Mucosa of stomach (tissue), 1 donor: ENCODE measurements at regions not wholly inside any gene's neighbourhood (a gene's known extent, or its start where the extent isn't known, plus 50 kb on each side); places are given as distances from the start of the nearest gene placed in this dataset.
A peak's percentile ranks its signal among the peaks of the same experiment; 100 is the strongest.
"Not testable (repeated sequence)": the region's sequence is repeated elsewhere in the genome, so short reads cannot be mapped to it uniquely, and the experiment has no call there.

Source experiments
- H3K27me3 ChIP-seq: one replicate; pipeline ENCODE4 v1.7.0; 2013; ENCODE audit warnings: mild to moderate bottlenecking, low read length; ENCODE audit not compliant: control insufficient read depth, insufficient read depth
- H3K36me3 ChIP-seq: one replicate; pipeline ENCODE4 v1.7.0; 2013; ENCODE audit warnings: low read length; ENCODE audit not compliant: control insufficient read depth, insufficient read depth
- H3K4me1 ChIP-seq: one replicate; pipeline ENCODE4 v1.7.0; 2013; ENCODE audit warnings: mild to moderate bottlenecking, low read length; ENCODE audit not compliant: control insufficient read depth, insufficient read depth
- H3K4me3 ChIP-seq: one replicate; pipeline ENCODE4 v1.7.0; 2013; ENCODE audit warnings: low read length
- H3K9ac ChIP-seq: one replicate; pipeline ENCODE4 v1.7.0; 2013; ENCODE audit warnings: mild to moderate bottlenecking, low read length, moderate library complexity
- H3K9me3 ChIP-seq: one replicate; pipeline ENCODE4 v1.7.0; 2013; ENCODE audit warnings: mild to moderate bottlenecking, low read length, moderate library complexity; ENCODE audit not compliant: control insufficient read depth
- donor health status: Pancreatic carcinoma.

DNA sequence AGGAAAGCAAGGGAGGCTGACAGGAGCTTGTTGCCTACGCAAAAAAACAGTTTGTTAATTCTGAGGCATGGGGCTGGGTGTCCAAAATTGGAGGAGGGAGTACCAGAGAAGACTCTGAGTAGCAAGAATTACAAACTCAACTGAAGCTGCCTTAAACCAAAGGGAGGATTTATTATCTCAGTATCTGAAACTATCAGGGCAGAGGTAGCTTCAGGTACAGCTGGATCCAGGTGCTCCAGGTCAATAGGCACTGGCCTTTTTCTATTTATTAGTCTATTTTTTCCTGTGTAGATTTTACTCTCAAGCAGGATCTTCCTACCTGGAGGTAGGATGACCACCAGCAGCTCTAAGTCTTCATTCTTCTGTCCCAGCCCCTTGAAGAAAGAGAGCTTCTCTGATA is 135.3 kb upstream of the NCOR2 start:
- Histone ChIP-seq H3K36me3 (no peaks in the 10 kb centered on the region), H3K9ac (no peak overlapping the region), H3K9me3 (no peaks in the 10 kb centered on the region), H3K4me1 (peaks cover 40% of the 10 kb centered on the region), H3K4me3 (no peak overlapping the region), H3K27me3 (peaks cover 5% of the 10 kb centered on the region)

DNA sequence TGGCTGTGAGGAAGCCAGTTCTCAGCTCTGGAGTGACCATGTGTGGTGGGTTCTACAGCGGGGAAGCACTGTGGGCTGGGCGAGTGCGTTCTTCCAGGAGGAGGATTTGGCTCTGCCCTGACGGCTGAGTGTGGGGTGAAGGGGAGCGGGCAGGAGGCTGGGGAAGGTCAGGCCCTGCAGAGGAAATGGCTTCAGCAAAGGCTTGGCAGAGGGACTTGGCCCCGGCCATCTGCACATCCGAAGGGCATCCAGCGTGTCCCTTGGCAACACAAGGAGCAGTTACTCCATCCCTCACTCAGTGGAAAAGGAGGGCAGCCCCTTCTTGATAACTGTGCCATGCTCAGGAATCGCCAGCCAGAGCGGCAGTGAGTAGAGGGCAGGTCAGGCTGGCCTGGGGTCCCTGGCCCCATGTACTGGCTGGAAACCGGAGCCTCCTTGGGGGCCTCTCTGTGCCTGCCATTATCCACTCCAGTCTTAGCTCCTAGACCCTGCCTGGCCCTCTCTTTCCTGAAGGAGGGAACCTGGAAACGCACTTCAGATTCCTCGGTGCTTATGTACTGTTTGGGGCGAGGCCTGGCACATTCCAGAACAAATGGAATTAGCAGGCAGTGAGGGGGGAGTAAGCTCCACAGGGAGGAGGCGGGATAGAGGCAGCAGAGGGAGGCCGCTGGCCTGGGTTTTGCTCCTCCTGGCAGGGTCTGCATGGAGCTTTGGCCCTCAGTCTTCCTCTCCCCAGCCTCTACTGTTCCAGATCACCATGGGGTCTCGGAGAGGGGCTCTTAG is 133.6 kb upstream of the NCOR2 start:
- Histone ChIP-seq H3K9ac (peak overlapping the region; percentile 9), H3K4me3 (no peak overlapping the region), H3K9me3 (no peaks in the 10 kb centered on the region), H3K36me3 (no peaks in the 10 kb centered on the region), H3K4me1 (peaks cover 56% of the 10 kb centered on the region), H3K27me3 (peaks cover 5% of the 10 kb centered on the region)

DNA sequence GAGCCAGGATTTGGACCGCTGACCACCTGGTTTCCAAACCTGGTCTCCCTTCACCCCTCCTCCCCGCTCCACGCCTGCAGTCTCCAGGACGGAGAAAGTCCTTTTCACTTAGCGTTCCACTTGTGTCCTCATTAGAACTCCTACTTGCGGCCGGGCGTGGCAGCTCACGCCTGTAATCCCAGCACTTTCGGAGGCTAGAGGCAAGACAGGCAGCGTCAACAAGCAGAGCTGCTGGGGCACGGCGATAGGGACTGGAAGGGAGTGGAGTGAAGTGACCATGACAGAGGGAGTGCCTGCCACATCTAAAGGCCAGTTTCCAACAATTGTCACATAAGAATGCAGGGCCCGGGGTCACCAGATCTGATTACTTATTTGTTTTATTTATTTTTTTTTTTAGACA is 132.5 kb upstream of the NCOR2 start:
- Histone ChIP-seq H3K9ac (peak overlapping the region; percentile 34), H3K36me3 (no peaks in the 10 kb centered on the region), H3K9me3 (no peaks in the 10 kb centered on the region), H3K27me3 (peaks cover 5% of the 10 kb centered on the region), H3K4me1 (peaks cover 62% of the 10 kb centered on the region), H3K4me3 (no peak overlapping the region)

DNA sequence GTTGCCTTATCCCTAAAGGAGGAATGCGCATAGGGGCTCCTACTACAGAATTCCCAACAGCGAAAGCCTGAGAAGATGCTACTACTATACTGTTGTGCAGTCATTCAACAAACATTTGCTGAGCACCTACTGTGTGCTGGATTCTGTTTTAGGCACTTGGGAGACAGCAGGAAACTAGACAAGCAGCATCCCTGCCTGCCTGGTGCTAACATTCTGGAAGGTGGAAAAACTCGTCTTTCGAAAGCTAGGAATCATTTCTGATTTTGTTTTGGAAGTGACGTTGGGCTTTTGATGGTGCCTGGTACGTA is 131.5 kb upstream of the NCOR2 start:
- H3K36me3 ChIP-seq: no peaks in the 10 kb centered on the region
- H3K9me3 ChIP-seq: no peaks in the 10 kb centered on the region
- H3K4me1 ChIP-seq: peaks cover 62% of the 10 kb centered on the region
- H3K9ac ChIP-seq: no peak overlapping the region
- H3K4me3 ChIP-seq: no peak overlapping the region
- peaks cover 5% of the 10 kb centered on the region for H3K27me3 ChIP-seq

DNA sequence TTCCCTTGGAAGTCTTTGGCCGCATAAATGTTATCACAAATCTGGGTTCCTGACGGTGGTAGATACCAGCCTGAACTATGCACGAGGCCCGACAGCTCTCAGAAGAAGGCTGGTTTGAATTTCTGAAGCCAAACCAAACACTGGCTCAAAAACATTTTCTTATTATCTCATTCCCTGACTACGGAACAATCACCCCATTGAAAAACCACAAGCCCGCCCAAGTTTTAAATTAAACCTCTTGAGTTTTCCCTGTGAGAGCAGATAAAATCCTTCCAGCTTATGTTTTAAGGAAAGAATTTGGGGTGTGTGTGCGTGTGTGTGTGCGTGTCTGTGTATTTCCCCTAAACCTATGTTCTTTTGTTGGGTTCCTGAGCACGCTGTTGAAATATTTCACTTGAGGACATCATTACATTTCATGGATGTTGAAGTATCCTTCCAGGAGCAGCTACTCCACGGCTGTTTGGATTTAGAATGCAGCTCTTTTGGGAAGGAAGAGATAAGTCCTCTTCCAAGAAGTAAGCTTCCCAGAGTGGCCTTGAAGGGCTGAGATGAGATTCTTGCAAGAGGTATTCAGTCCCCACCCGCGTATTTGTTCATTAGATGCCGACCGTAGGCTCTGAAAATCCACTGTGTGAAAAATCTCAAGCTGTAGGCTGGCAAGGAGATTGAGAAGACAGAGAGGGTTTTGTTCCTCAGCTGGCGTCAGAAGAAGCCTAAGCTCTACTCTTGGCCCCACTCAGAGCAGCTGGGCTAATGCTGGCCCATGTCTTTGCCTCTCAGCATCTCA is 131.0 kb upstream of the NCOR2 start:
- Histone ChIP-seq H3K4me1 (peaks cover 62% of the 10 kb centered on the region), H3K27me3 (peaks cover 5% of the 10 kb centered on the region), H3K9me3 (no peaks in the 10 kb centered on the region), H3K36me3 (no peaks in the 10 kb centered on the region), H3K4me3 (no peak overlapping the region), H3K9ac (peak overlapping the region; percentile 26)

DNA sequence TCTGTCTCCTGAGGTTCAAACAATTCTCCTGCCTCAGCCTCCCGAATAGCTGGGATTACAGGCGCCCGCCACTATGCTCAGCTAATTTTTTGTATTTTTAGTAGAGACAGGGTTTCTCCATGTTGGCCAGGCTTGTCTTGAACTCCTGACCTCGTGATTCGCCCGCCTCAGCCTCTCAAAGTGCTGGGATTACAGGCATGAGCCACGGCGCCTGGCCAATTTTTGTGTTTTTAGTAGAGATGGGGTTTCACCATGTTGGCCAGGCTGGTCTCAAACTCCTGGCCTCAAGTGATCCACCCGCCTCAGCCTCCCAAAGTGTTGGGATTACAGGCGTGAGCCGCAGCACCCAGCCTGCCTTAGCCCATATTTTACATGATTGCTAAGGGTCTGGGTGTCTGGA is 130.3 kb upstream of the NCOR2 start:
- H3K4me3 ChIP-seq, H3K27me3 ChIP-seq, H3K36me3 ChIP-seq, H3K9ac ChIP-seq, H3K9me3 ChIP-seq: not testable (repeated sequence)
- H3K4me1 ChIP-seq: peaks cover 62% of the 10 kb centered on the region

DNA sequence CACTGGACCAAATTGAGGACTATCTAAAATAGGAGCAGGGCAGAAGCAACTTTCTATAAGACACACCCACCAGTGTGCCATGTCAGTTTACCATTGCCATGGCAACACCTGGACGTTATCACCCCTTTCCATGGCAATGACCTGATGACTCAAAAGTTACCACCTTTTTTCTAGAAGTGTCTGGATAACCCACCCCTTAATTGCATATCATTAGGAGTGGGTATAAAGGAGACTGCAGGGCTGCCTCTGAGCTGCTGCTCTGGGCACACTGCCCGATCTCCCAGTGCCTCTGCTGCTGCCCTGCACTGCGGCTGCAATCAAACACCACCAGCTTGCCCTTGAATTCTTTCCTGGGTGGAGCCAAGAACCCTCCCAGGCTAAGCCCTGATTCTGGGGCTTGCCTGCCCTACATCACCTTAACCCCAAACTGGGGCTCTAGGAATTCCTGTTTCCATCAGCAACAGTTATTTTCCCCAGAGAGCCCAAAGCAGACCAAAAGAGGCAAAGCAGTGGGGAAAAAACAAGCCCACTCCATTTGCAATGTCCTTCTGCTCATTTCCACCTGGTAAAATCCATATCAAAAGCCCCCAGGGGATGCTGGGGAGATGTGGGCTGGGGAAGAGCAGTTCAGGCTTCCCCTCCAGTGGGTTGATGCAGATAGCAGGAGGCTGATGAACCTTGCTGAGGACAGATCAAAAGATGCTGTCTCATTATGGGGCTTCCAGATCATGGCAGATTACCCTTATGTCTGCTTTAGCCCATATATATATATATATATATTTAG is 129.5 kb upstream of the NCOR2 start:
- Histone ChIP-seq H3K4me1 (peaks cover 62% of the 10 kb centered on the region), H3K4me3 (no peak overlapping the region), H3K36me3 (no peaks in the 10 kb centered on the region), H3K9me3 (no peaks in the 10 kb centered on the region), H3K27me3 (peaks cover 5% of the 10 kb centered on the region), H3K9ac (no peak overlapping the region)

DNA sequence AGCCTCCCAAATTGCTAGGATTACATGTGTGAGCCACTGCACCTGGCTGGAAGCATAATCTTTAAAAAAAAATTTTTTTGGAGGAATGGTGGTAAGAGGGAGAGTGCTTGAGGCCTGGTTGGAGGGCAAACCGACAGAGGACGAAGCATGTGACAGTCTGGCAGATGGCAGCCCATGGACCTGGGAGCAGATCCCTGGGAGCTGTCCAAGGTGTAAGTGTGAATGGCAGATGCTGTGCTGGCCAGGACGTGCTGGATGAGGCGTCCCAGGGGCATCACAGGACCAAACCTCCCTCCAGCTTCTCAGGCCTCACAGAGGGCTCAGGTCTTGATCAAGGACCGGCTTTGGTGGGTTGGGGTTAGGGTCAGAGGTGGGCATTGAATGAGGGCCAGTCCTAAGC is 128.4 kb upstream of the NCOR2 start:
- no peak overlapping the region for H3K4me3 ChIP-seq
- peaks cover 53% of the 10 kb centered on the region for H3K4me1 ChIP-seq

DNA sequence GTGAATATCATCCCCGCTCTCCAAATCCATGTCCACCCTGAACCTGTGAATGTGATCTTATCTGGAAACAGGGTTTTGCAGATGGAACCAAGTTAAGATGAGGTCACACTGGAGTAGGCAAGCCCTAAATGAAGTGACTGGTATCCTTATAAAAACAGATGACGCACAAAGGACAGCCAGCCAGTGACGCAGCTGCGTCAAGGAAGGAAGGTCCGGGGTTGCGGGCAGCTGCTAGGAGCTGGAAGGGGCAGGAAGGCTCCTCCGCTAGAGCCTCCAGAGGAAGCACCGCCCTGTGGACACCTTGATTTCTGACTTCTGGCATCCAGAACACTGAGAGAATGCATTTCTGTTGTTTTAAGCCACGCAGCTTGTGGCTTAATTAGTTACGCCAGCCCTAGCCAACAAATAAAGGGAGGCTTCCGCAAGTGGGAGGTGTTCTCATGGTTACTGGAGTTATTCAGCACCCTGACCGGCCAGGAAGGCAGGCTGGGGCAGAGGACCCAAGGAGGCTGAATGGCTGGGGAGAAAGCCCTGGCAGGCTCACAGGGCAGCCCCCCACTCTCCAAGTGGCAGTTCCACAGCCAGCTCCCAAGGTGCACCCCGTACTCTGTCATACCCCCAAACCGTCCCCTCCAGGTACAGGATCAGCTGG is 127.6 kb upstream of the NCOR2 start:
- Histone ChIP-seq H3K27me3 (peaks cover 5% of the 10 kb centered on the region), H3K9ac (no peak overlapping the region), H3K9me3 (no peaks in the 10 kb centered on the region), H3K4me1 (peaks cover 44% of the 10 kb centered on the region), H3K4me3 (no peak overlapping the region), H3K36me3 (no peaks in the 10 kb centered on the region)

More for the DNA sequence above, 128.4 kb upstream of the NCOR2 start:
- no peaks in the 10 kb centered on the region for H3K9me3 ChIP-seq
- peaks cover 5% of the 10 kb centered on the region for H3K27me3 ChIP-seq
- no peak overlapping the region for H3K9ac ChIP-seq
- H3K36me3 ChIP-seq: no peaks in the 10 kb centered on the region

DNA sequence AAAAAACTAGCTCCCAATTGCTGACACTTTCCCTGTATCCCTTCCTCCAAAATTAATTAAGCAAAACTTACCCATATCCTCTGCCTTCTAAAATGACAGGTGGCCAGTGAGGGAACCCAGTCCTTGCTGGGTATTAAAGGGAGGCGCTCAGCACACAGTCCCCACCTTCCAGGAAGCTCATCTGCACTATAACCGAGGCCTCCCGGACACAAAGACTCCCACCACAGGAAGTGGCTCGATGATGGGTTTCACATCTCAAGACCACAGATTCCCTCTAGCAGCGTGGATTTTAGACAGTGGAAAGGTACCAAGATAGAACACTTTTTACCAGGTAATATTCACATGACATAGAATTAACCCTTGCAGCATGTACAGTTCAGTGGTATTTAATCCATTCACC is 126.8 kb upstream of the NCOR2 start:
- no peaks in the 10 kb centered on the region for H3K9me3 ChIP-seq
- no peaks in the 10 kb centered on the region for H3K27me3 ChIP-seq
- peaks cover 37% of the 10 kb centered on the region for H3K4me1 ChIP-seq
- no peak overlapping the region for H3K4me3 ChIP-seq
- no peak overlapping the region for H3K9ac ChIP-seq
- no peaks in the 10 kb centered on the region for H3K36me3 ChIP-seq

DNA sequence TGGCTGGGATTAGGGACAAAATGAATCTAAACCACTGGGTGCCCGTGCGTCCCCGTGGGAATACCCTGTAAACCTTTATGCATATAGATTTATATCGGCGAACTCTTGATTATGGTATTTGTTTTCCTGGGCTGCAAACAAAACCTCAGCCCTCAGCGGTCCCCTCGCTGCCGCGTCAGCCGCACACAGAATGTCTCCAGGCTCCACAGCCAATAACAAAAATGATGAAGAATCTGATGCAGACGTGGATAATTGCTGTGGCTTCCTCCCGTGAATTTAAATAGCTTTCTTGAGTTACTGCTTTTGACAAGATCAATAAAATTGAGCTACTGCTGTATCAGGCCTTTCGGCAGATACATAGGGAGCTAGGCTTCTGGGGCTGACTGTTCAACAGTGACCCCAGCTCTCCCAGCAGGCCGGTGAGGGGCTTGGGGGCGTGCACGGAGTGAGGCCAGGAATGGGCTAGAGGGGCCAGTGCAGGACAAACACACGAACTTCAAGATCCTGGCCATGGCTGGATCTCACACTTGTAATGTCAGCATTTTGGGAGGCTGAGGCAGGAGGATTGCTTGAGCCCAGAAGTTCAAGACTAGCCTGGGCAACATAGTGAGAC is 125.8 kb upstream of the NCOR2 start:
- Histone ChIP-seq H3K9ac (no peak overlapping the region), H3K27me3 (no peaks in the 10 kb centered on the region), H3K4me1 (peaks cover 31% of the 10 kb centered on the region), H3K9me3 (no peaks in the 10 kb centered on the region), H3K36me3 (no peaks in the 10 kb centered on the region), H3K4me3 (no peak overlapping the region)
